H1 (cell line): ENCODE measurements at regions not wholly inside any gene's neighbourhood (a gene's known extent, or its start where the extent isn't known, plus 50 kb on each side); places are given as distances from the start of the nearest gene placed in this dataset.

Source experiments
- CTCF ChIA-PET: fragments of 300-600 bp; sonication (Branson Sonifier 250); formaldehyde crosslinking; loops from one replicate; lab custom pipeline; 2021; ENCODE audit not compliant: partially characterized antibody; lab: Charles Lee
- POLR2A ChIA-PET: fragments of 300-600 bp; sonication (Branson Sonifier 250); formaldehyde crosslinking; loops from one replicate; lab custom pipeline; 2021; ENCODE audit warnings: inconsistent platforms; ENCODE audit not compliant: partially characterized antibody; lab: Charles Lee
- DNase-seq, 2 experiments: peaks; one replicate each; pipeline versions ENCODE4 v3.0.0 to v3.0.0-alpha.2; 2010 to 2022; ENCODE audit warnings: low spot score in 2 of 2, low read depth in 1 of 2, mixed read lengths in 1 of 2
- FAIRE-seq: peaks from 2 replicates; lab custom pipeline; 2011; peaks lifted over from hg19 to GRCh38; lab: Jason Lieb, UNC
- H2AFZ ChIP-seq: 2 replicates; pipeline ENCODE4 v1.8.1; 2012; ENCODE audit warnings: low read length, inconsistent platforms
- H2AK5ac ChIP-seq: 2 replicates; pipeline ENCODE4 v1.6.1; 2013; ENCODE audit warnings: low read depth, low read length
- H2BK120ac ChIP-seq: replicated peaks from 2 replicates; pipeline ENCODE3; 2013; ENCODE audit warnings: low read depth, low read length, inconsistent platforms
- H2BK12ac ChIP-seq: 2 replicates; pipeline ENCODE4 v1.6.1; 2013; ENCODE audit warnings: low read depth, low read length
- H2BK15ac ChIP-seq: 2 replicates; pipeline ENCODE4 v1.6.1; 2013; ENCODE audit warnings: low read length
- H2BK20ac ChIP-seq: 2 replicates; pipeline ENCODE4 v1.6.1; 2013; ENCODE audit warnings: low read length
- H2BK5ac ChIP-seq: 2 replicates; pipeline ENCODE4 v1.6.1; 2013; ENCODE audit warnings: low read depth, low read length
- H3K14ac ChIP-seq: 2 replicates; pipeline ENCODE4 v1.6.1; 2013; ENCODE audit warnings: inconsistent platforms; ENCODE audit not compliant: insufficient read length
- H3K18ac ChIP-seq: 2 replicates; pipeline ENCODE4 v1.6.1; 2013; ENCODE audit warnings: low read length; ENCODE audit errors: extremely low read depth
- H3K23ac ChIP-seq: 2 replicates; pipeline ENCODE4 v1.6.1; 2013; ENCODE audit warnings: inconsistent platforms; ENCODE audit not compliant: insufficient read length
- H3K23me2 ChIP-seq: 2 replicates; pipeline ENCODE4 v1.6.1; 2013; ENCODE audit warnings: low read depth, low read length
- H3K27ac ChIP-seq: 2 replicates; pipeline ENCODE4 v1.6.1; 2011; ENCODE audit warnings: low read depth, low read length, inconsistent platforms
- H3K27me3 ChIP-seq, 4 experiments: replicated peaks in 1 of 4; 1 replicate in 1 of 4; 2 replicates in 3 of 4; pipeline versions ENCODE4 v1.6.1 to v1.8.1; 2011 to 2013; ENCODE audit warnings: low read length in 3 of 4, mild to moderate bottlenecking in 3 of 4, inconsistent platforms in 2 of 4, mixed read lengths in 2 of 4, moderate library complexity in 1 of 4; ENCODE audit not compliant: control insufficient read depth in 3 of 4, insufficient read depth in 3 of 4; ENCODE audit errors: extremely low read depth in 1 of 4
- H3K36me3 ChIP-seq, 4 experiments: 2 replicates each; pipeline versions ENCODE4 v1.6.1 to v1.8.1; 2011 to 2013; ENCODE audit warnings: mild to moderate bottlenecking in 4 of 4, low read length in 3 of 4, moderate library complexity in 2 of 4, control low read depth in 1 of 4, inconsistent platforms in 1 of 4; ENCODE audit not compliant: insufficient read depth in 4 of 4, control insufficient read depth in 2 of 4
- H3K4ac ChIP-seq: replicated peaks from 2 replicates; pipeline ENCODE3; 2013; ENCODE audit warnings: low read length, low read depth, mixed read lengths, inconsistent platforms; ENCODE audit not compliant: insufficient read length
- H3K4me1 ChIP-seq, 4 experiments: replicated peaks in 1 of 4; 1 replicate in 1 of 4; 2 replicates in 3 of 4; pipeline versions ENCODE4 v1.6.1 to v1.8.1; 2011 to 2013; ENCODE audit warnings: low read length in 3 of 4, inconsistent platforms in 2 of 4, mixed read lengths in 1 of 4; ENCODE audit not compliant: insufficient read depth in 4 of 4, control insufficient read depth in 3 of 4
- H3K4me2 ChIP-seq, 2 experiments: 2 replicates each; pipeline versions ENCODE4 v1.6.1 to v1.8.1; 2011 to 2013; ENCODE audit warnings: low read depth in 2 of 2, low read length in 2 of 2, control low read depth in 1 of 2, inconsistent platforms in 1 of 2, mild to moderate bottlenecking in 1 of 2; ENCODE audit not compliant: insufficient read depth in 1 of 2
- H3K4me3 ChIP-seq, 4 experiments: fragments of 200-600, 300-600 bp in 1 of 4; sonication (generic), shearing (Covaris generic), sonication (Bioruptor Twin) in 1 of 4; 2 replicates each; pipeline versions ENCODE4 v1.5.1 to v1.8.1; 2011 to 2016; ENCODE audit warnings: low read length in 4 of 4, low read depth in 3 of 4, control low read depth in 2 of 4, inconsistent platforms in 2 of 4, mild to moderate bottlenecking in 2 of 4, mixed read lengths in 1 of 4, moderate library complexity in 1 of 4; ENCODE audit not compliant: insufficient read depth in 2 of 4; ENCODE audit errors: extremely low read depth in 1 of 4
- H3K56ac ChIP-seq: replicated peaks from 2 replicates; pipeline ENCODE3; 2013; ENCODE audit warnings: low read depth, mild to moderate bottlenecking, mixed read lengths, low read length, inconsistent platforms; ENCODE audit not compliant: insufficient read length
- H3K79me1 ChIP-seq: 2 replicates; pipeline ENCODE4 v1.6.1; 2013; ENCODE audit warnings: low read depth, low read length, control low read depth
- H3K79me2 ChIP-seq, 2 experiments: 2 replicates each; pipeline versions ENCODE4 v1.6.1 to v1.8.1; 2012 to 2013; ENCODE audit warnings: low read length in 2 of 2, mild to moderate bottlenecking in 2 of 2, inconsistent platforms in 1 of 2; ENCODE audit not compliant: insufficient read depth in 2 of 2, control insufficient read depth in 1 of 2
- H3K9ac ChIP-seq, 4 experiments: replicated peaks in 1 of 4; 1 replicate in 1 of 4; 2 replicates in 3 of 4; pipeline versions ENCODE4 v1.6.1 to v1.8.1; 2011 to 2013; ENCODE audit warnings: low read depth in 3 of 4, low read length in 3 of 4, control low read depth in 2 of 4, mild to moderate bottlenecking in 2 of 4, moderate library complexity in 2 of 4, inconsistent platforms in 1 of 4; ENCODE audit errors: extremely low read depth in 1 of 4
- H3K9me3 ChIP-seq, 2 experiments: 2 replicates each; pipeline versions ENCODE4 v1.6.1 to v1.8.1; 2012 to 2013; ENCODE audit warnings: mild to moderate bottlenecking in 2 of 2, moderate library complexity in 2 of 2, control low read depth in 1 of 2, inconsistent platforms in 1 of 2, low read depth in 1 of 2, low read length in 1 of 2, mixed read lengths in 1 of 2; ENCODE audit not compliant: insufficient read depth in 2 of 2
- H4K20me1 ChIP-seq, 2 experiments: replicated peaks in 1 of 2; 2 replicates each; pipeline versions ENCODE3 to v1.8.1; 2011 to 2013; ENCODE audit warnings: inconsistent platforms in 2 of 2, low read length in 2 of 2, mild to moderate bottlenecking in 1 of 2; ENCODE audit not compliant: insufficient read depth in 2 of 2, control insufficient read depth in 1 of 2
- H4K5ac ChIP-seq: 2 replicates; pipeline ENCODE4 v1.6.1; 2013; ENCODE audit warnings: low read length, low read depth, mixed read lengths, inconsistent platforms; ENCODE audit not compliant: insufficient read length
- H4K8ac ChIP-seq: 2 replicates; pipeline ENCODE4 v1.8.0; 2013; ENCODE audit warnings: mild to moderate bottlenecking, moderate library complexity, low read length, inconsistent platforms; ENCODE audit not compliant: insufficient read depth; ENCODE audit errors: extremely low read depth
- H4K91ac ChIP-seq: replicated peaks from 2 replicates; pipeline ENCODE3; 2013; ENCODE audit warnings: low read length, mixed read lengths, inconsistent platforms; ENCODE audit not compliant: insufficient read length
- ASH2L ChIP-seq: fragments of 200-600, 300-600 bp; sonication (generic); IDR thresholded peaks from one replicate; pipeline ENCODE4 v1.7.1; 2017; ENCODE audit warnings: low read length
- BRCA1 ChIP-seq: IDR thresholded peaks from 2 replicates; pipeline ENCODE4 v1.6.1; 2012; ENCODE audit warnings: low read depth, low read length, improper control_type of control experiment
- CEBPB ChIP-seq: IDR thresholded peaks from 2 replicates; pipeline ENCODE4 v1.6.1; 2012; ENCODE audit warnings: low read depth, low read length
- EZH2 ChIP-seq: fragments of 200-600 bp; sonication (generic); IDR thresholded peaks from 2 replicates; pipeline ENCODE4 v1.7.1; 2012; ENCODE audit warnings: low read depth, mild to moderate bottlenecking, moderate library complexity, low read length, inconsistent platforms; ENCODE audit not compliant: severe bottlenecking
- SRF ChIP-seq: IDR thresholded peaks from 2 replicates; pipeline ENCODE4 v1.6.1; 2011; ENCODE audit warnings: mild to moderate bottlenecking, low read depth, low read length, moderate library complexity
- WGBS, 2 experiments: shearing (Covaris generic) in 1 of 2; methylation state at CpG; one replicate each; pipeline versions ENCODE4 v1.1.6 to v1.1.7; 2013 to 2015; ENCODE audit warnings: low lambda C conversion rate in 2 of 2, mixed read lengths in 2 of 2, inconsistent platforms in 1 of 2, low coverage in 1 of 2, missing lambda C conversion rate in 1 of 2; ENCODE audit not compliant: insufficient replicate concordance in 2 of 2, insufficient coverage in 1 of 2, insufficient read length in 1 of 2; ENCODE audit errors: extremely low coverage in 1 of 2, missing lambda C conversion rate in 1 of 2; 5-methylcytosine and 5-hydroxymethylcytosine counted together

DNA sequence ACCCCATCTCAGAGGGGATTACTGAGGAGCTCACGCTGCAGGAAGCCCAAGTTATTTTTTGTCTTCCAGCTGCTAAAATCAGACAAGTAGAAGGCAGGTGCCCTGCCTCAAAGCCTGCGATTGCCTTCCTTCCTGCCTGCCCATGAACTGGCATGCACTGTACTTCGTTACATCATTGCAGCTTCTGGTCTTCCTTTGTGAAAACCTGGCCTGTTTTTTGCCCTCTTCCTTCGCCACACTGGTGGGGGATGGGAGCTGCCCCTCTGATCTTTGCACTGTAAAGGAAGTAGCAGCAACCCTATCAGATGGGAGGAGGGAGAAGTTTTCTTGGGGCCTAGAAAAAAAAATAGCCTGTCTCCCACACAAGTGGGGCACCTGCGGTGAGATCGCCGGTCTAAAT is 1098.7 kb downstream of the BCL11B start:
- no peak for DNase-seq
- POLR2A ChIA-PET = no interaction called here
- CTCF ChIA-PET = interaction anchor here (1.1 to 1.4 kb wide), 2 partner anchors 11 to 195 kb away, joined by 3 to 9 read pairs; no protein-coding TSS in a partner anchor

More for the DNA sequence above, 1098.7 kb downstream of the BCL11B start:
- Histone ChIP-seq H4K5ac (no peak overlapping the region), H3K27me3 (no peaks in the 10 kb centered on the region), H3K79me2 (no peaks in the 10 kb centered on the region), H3K23ac (no peak overlapping the region), H2AFZ (peak overlapping the region; percentile 69; the same call in 1 of the 2 replicates), H3K14ac (no peak overlapping the region), H3K18ac (no peak overlapping the region), H3K23me2 (no peaks in the 10 kb centered on the region), H3K9ac (no peak overlapping the region), H3K4me3 (no peak overlapping the region; a peak in 1 of 8 replicates), H3K56ac (no peak overlapping the region), H2BK15ac (no peak overlapping the region), H3K27ac (no peak overlapping the region), H4K20me1 (no peaks in the 10 kb centered on the region), H4K91ac (no peak overlapping the region), H2BK12ac (no peak overlapping the region), H4K8ac (no peak overlapping the region), H3K4ac (no peak overlapping the region), H3K4me1 (peaks cover 0 to 7% (median 2%) of the 10 kb centered on the region in 4 experiments; a peak in 3 of 7 replicates), H2AK5ac (no peak overlapping the region), H3K4me2 (no peak overlapping the region), H3K9me3 (no peaks in the 10 kb centered on the region)
- FAIRE-seq = no peak
- TF ChIP-seq EZH2 (no peak), ASH2L (no peak), CEBPB (no peak), SRF (no peak), BRCA1 (no peak)
- TF ChIP-seq, all 59 proteins: peak for 0
- Histone ChIP-seq H2BK20ac (no peak overlapping the region), H2BK120ac (no peak overlapping the region), H2BK5ac (no peak overlapping the region), H3K79me1 (no peaks in the 10 kb centered on the region), H3K36me3 (no peaks in the 10 kb centered on the region)
- 89% methylated on average over 7 of the region's 7 CpGs; no CpG with 5 or more reads in 1 of the 2 experiments for WGBS, 2 experiments
